PFSK-1 (cell line): ENCODE measurements at regions not wholly inside any gene's neighbourhood (a gene's known extent, or its start where the extent isn't known, plus 50 kb on each side); places are given as distances from the start of the nearest gene placed in this dataset.

ENCODE experiments used
- FOXP2 ChIP-seq: optimal IDR thresholded peaks from 2 replicates; pipeline ENCODE3; 2011; ENCODE audit warnings: borderline replicate concordance, control low read depth, inconsistent platforms; ENCODE audit not compliant: insufficient read depth; ENCODE audit errors: extremely low read length, extremely low read depth
- POLR2AphosphoS5 ChIP-seq: IDR thresholded peaks from 2 replicates; pipeline ENCODE4 v1.6.1; 2012; ENCODE audit warnings: low read depth, mild to moderate bottlenecking, control low read depth, low read length, moderate library complexity
- SIN3A ChIP-seq: IDR thresholded peaks from 2 replicates; pipeline ENCODE4 v1.6.1; 2012; ENCODE audit warnings: mild to moderate bottlenecking, low read length, moderate library complexity, borderline replicate concordance; ENCODE audit not compliant: insufficient read depth
- TAF1 ChIP-seq: IDR thresholded peaks from 2 replicates; pipeline ENCODE4 v1.6.1; 2012; ENCODE audit warnings: low read length, control low read depth, borderline replicate concordance; ENCODE audit not compliant: insufficient read depth
- TF ChIP-seq, protein P1 (sequence below), 2 experiments: IDR thresholded peaks; 2 replicates each; pipeline versions ENCODE4 v1.6.1 to v1.8.0; 2011 to 2012; ENCODE audit warnings: low read depth in 2 of 2, low read length in 2 of 2, control low read depth in 1 of 2, inconsistent platforms in 1 of 2, mild to moderate bottlenecking in 1 of 2, moderate library complexity in 1 of 2; ENCODE audit not compliant: insufficient read depth in 1 of 2

GRCh38 chr2:226045080-226045479 is 645.6 kb downstream of the NYAP2 start:
- no peak for TF ChIP-seq SIN3A
- TF ChIP-seq, protein P1, sequence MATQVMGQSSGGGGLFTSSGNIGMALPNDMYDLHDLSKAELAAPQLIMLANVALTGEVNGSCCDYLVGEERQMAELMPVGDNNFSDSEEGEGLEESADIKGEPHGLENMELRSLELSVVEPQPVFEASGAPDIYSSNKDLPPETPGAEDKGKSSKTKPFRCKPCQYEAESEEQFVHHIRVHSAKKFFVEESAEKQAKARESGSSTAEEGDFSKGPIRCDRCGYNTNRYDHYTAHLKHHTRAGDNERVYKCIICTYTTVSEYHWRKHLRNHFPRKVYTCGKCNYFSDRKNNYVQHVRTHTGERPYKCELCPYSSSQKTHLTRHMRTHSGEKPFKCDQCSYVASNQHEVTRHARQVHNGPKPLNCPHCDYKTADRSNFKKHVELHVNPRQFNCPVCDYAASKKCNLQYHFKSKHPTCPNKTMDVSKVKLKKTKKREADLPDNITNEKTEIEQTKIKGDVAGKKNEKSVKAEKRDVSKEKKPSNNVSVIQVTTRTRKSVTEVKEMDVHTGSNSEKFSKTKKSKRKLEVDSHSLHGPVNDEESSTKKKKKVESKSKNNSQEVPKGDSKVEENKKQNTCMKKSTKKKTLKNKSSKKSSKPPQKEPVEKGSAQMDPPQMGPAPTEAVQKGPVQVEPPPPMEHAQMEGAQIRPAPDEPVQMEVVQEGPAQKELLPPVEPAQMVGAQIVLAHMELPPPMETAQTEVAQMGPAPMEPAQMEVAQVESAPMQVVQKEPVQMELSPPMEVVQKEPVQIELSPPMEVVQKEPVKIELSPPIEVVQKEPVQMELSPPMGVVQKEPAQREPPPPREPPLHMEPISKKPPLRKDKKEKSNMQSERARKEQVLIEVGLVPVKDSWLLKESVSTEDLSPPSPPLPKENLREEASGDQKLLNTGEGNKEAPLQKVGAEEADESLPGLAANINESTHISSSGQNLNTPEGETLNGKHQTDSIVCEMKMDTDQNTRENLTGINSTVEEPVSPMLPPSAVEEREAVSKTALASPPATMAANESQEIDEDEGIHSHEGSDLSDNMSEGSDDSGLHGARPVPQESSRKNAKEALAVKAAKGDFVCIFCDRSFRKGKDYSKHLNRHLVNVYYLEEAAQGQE (IDR thresholded peaks at IDR 0.05; ENCODE audit: insufficient read depth in 1 of 2, low read depth in 2 of 2, low read length in 2 of 2) = no peak
- TF ChIP-seq TAF1 = no peak
- no peak for TF ChIP-seq POLR2AphosphoS5
- TF ChIP-seq FOXP2 = no peak

DNA sequence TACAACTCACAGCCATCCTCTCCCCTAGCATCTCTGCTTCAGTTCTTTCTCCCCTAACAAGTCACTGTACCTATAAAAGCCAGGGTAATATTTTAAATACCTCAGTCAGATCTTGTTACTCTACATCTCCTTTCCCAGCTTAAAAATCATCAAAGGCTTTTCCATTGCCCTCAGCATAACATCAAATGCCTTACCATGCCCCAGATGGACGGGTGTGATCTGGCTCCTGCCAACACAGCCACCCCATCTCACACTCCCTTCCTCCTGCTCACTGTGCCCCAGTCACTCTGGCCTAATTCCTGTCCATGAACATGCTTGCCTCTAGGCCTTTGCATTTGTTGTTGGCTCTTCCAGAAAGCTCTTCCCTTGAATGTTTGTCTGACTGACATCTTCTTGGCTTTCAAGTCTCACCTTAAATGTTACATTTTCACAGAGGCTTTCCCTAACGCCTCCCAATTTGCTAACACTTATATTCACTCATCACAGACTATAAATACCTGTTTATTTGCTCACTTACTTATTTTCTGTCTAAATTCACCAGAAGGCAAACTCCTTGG is 640.9 kb downstream of the NYAP2 start:
- TF ChIP-seq, protein P1 (IDR thresholded peaks at IDR 0.05; ENCODE audit: insufficient read depth in 1 of 2, low read depth in 2 of 2, low read length in 2 of 2) = no peak
- TF ChIP-seq TAF1 = no peak
- TF ChIP-seq POLR2AphosphoS5 = no peak
- TF ChIP-seq SIN3A = no peak
- TF ChIP-seq FOXP2 = no peak

DNA sequence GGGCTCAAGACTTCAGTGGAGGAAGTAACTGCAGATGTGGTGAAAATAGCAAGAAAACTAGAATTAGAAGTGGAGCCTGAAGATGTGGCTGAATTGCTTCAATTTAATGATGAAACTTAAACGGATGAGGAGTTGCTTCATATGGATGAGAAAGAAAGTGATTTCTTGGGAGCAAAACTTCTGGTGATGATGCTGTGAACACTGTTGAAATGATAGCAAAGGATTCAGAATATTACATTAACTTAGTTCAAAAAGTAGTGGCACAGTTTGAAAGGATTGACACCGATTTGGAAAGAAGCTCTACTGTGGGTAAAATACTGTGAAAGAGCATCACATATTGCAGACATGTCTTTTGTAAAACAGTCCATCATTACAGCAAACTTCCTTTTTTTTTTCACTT is 638.0 kb downstream of the NYAP2 start:
- TF ChIP-seq, protein P1 (IDR thresholded peaks at IDR 0.05; ENCODE audit: insufficient read depth in 1 of 2, low read depth in 2 of 2, low read length in 2 of 2) = no peak
- TF ChIP-seq TAF1 (no peak), SIN3A (no peak), FOXP2 (no peak), POLR2AphosphoS5 (no peak)

GRCh38 chr2:226031647-226032501 is 632.4 kb downstream of the NYAP2 start:
- no peak for TF ChIP-seq FOXP2
- no peak for TF ChIP-seq SIN3A
- TF ChIP-seq TAF1 = no peak
- TF ChIP-seq POLR2AphosphoS5 = no peak
- TF ChIP-seq, protein P1 (IDR thresholded peaks at IDR 0.05; ENCODE audit: insufficient read depth in 1 of 2, low read depth in 2 of 2, low read length in 2 of 2) = no peak
